NCI-H2171 treated with DMSO at 0.1 percent for 48 hours (cell line): ENCODE measurements at regions not wholly inside any gene's neighbourhood (a gene's known extent, or its start where the extent isn't known, plus 50 kb on each side); places are given as distances from the start of the nearest gene placed in this dataset.
"Not testable (repeated sequence)": the region's sequence is repeated elsewhere in the genome, so short reads cannot be mapped to it uniquely, and the experiment has no call there.

Experiments used
- DNase-seq: peaks from one replicate; lab custom pipeline; 2025; lab: John Stamatoyannopoulos, UW

GRCh38 chr2:183919167-183919566 lies 679.2 kb upstream of the ZNF804A start:
- DNase-seq, result no peak

GRCh38 chr2:183919926-183920325 lies 678.4 kb upstream of the ZNF804A start:
- DNase-seq, result no peak

- no peak for DNase-seq
Observed at GRCh38 chr2:183925281-183925680, 673.0 kb upstream of the ZNF804A start.

GRCh38 chr2:183926433-183926832 lies 671.9 kb upstream of the ZNF804A start:
- DNase-seq, result peak; percentile 54

GRCh38 chr2:183927406-183928325 lies 670.7 kb upstream of the ZNF804A start:
- DNase-seq, result no peak

- DNase-seq, result peak; percentile 59
Observed at GRCh38 chr2:183935005-183935404, 663.3 kb upstream of the ZNF804A start.

GRCh38 chr2:183937220-183937619 lies 661.1 kb upstream of the ZNF804A start:
- DNase-seq, result no peak

- DNase-seq, result no peak
Observed at GRCh38 chr2:183946193-183946592, 652.1 kb upstream of the ZNF804A start.

- no peak for DNase-seq
Observed at GRCh38 chr2:183948861-183949260, 649.5 kb upstream of the ZNF804A start.

GRCh38 chr2:183950673-183951072 lies 647.7 kb upstream of the ZNF804A start:
- DNase-seq, result peak; percentile 59

- DNase-seq, result no peak
Observed at GRCh38 chr2:183951630-183952029, 646.7 kb upstream of the ZNF804A start.

GRCh38 chr2:183952741-183953140 lies 645.6 kb upstream of the ZNF804A start:
- no peak for DNase-seq

- DNase-seq, result no peak
Observed at GRCh38 chr2:183963609-183964008, 634.7 kb upstream of the ZNF804A start.

- DNase-seq, result no peak
Observed at GRCh38 chr2:183964565-183964964, 633.8 kb upstream of the ZNF804A start.

- no peak for DNase-seq
Observed at GRCh38 chr2:183967756-183968155, 630.6 kb upstream of the ZNF804A start.

- not testable (repeated sequence) for DNase-seq
Observed at GRCh38 chr2:183975676-183976075, 622.7 kb upstream of the ZNF804A start.

- no peak for DNase-seq
Observed at GRCh38 chr2:183984871-183985270, 613.5 kb upstream of the ZNF804A start.

- no peak for DNase-seq
Observed at GRCh38 chr2:183991968-183992367, 606.4 kb upstream of the ZNF804A start.

GRCh38 chr2:183993052-183993451 lies 605.3 kb upstream of the ZNF804A start:
- DNase-seq, result peak; percentile 84

GRCh38 chr2:183995632-183996031 lies 602.7 kb upstream of the ZNF804A start:
- peak; percentile 90 for DNase-seq

- DNase-seq, result peak; percentile 93
Observed at GRCh38 chr2:183996825-183997793, 601.2 kb upstream of the ZNF804A start.

- no peak for DNase-seq
Observed at GRCh38 chr2:183998041-183998796, 600.1 kb upstream of the ZNF804A start.
